NB4 (cell line): ENCODE measurements at regions not wholly inside any gene's neighbourhood (a gene's known extent, or its start where the extent isn't known, plus 50 kb on each side); places are given as distances from the start of the nearest gene placed in this dataset.
"Not testable (repeated sequence)": the region's sequence is repeated elsewhere in the genome, so short reads cannot be mapped to it uniquely, and the experiment has no call there.

Experiments used
- DNase-seq: peaks from one replicate; pipeline ENCODE4 v3.0.0; 2010; ENCODE audit warnings: low read depth
- H3K4me3 ChIP-seq: one replicate; pipeline ENCODE4 v1.5.1; 2011; ENCODE audit warnings: mild to moderate bottlenecking, low read depth, low read length, moderate library complexity
- MAX ChIP-seq: IDR thresholded peaks from 2 replicates; pipeline ENCODE4 v1.6.1; 2011; ENCODE audit warnings: low read depth, low read length
- MYC ChIP-seq: IDR thresholded peaks from 2 replicates; pipeline ENCODE4 v1.6.1; 2011; ENCODE audit warnings: low read depth, low read length
- POLR2A ChIP-seq: IDR thresholded peaks from 2 replicates; pipeline ENCODE4 v1.6.1; 2011; ENCODE audit warnings: mild to moderate bottlenecking; ENCODE audit not compliant: insufficient read length; ENCODE audit errors: extremely low read depth
- TF ChIP-seq, protein P1 (sequence below): IDR thresholded peaks from one replicate; pipeline ENCODE4 v1.5.1; 2012; ENCODE audit warnings: low read depth, low read length

DNA sequence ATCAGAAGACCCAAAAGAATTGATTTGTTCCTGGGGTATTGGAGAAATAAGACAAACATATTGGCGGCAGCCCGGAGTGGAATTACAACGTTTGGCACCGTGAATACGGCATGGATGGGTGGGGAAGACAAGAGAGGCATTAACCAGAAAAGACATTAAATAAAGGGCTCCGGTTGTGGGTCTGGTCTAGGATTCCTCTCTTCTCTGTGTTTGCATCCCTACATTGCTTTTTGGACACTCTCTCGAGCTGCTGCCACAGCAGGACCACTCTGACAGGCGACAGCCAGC is 138.7 kb upstream of the PALM2AKAP2 start:
- TF ChIP-seq MYC (no peak), MAX (no peak), POLR2A (no peak)
- TF ChIP-seq, protein P1, sequence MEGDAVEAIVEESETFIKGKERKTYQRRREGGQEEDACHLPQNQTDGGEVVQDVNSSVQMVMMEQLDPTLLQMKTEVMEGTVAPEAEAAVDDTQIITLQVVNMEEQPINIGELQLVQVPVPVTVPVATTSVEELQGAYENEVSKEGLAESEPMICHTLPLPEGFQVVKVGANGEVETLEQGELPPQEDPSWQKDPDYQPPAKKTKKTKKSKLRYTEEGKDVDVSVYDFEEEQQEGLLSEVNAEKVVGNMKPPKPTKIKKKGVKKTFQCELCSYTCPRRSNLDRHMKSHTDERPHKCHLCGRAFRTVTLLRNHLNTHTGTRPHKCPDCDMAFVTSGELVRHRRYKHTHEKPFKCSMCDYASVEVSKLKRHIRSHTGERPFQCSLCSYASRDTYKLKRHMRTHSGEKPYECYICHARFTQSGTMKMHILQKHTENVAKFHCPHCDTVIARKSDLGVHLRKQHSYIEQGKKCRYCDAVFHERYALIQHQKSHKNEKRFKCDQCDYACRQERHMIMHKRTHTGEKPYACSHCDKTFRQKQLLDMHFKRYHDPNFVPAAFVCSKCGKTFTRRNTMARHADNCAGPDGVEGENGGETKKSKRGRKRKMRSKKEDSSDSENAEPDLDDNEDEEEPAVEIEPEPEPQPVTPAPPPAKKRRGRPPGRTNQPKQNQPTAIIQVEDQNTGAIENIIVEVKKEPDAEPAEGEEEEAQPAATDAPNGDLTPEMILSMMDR = no peak
- no peak for DNase-seq
- no peak overlapping the region for H3K4me3 ChIP-seq

DNA sequence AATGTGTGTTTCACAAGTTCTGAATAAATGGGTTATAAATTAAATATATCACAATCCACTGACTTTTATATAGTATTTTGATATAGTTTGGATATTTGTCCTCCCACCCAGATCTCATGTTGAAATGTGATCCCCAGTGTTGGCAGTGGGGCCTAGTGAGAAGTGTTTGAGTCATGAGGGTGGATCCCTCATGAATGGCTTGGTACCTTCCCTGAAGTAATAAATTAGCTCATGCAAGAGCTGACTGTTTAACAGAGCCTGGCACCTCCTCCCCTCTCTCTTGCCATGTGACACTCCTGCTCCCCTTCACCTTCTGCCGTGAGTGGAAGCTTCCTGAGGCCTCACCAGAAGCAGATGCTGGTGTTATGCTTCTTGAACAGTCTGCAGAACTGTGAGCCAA is 127.9 kb upstream of the PALM2AKAP2 start:
- no peak for DNase-seq
- TF ChIP-seq POLR2A = no peak
- TF ChIP-seq, protein P1 = no peak
- no peak for TF ChIP-seq MAX
- no peak for TF ChIP-seq MYC
- H3K4me3 ChIP-seq = no peak overlapping the region

- no peak for TF ChIP-seq MYC
- TF ChIP-seq, protein P1 = peak; percentile 19
- H3K4me3 ChIP-seq = no peak overlapping the region
- DNase-seq = peak; percentile 16
These were observed 127.0 kb upstream of the PALM2AKAP2 start for GRCh38 chr9:109652971-109653370.

DNA sequence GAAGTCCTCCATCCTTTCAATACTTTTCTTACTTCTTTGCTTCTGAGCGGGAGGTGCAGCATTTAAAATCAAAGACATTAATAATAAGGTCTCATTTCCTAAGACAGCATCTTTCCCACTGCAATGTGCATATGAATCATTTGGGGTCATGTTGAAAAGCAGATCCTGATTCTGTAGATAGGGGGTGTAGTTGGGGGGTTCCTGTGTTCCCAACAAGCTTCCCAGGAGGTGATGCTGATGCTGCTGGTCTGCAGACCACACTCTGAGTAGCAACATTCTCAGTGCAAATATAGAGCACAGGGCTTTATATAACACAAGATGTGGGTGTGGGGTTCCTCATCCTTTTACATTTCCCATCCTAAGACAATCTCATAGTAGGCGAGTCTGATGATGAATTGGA is 126.5 kb upstream of the PALM2AKAP2 start:
- DNase-seq = no peak
- no peak overlapping the region for H3K4me3 ChIP-seq
- TF ChIP-seq, protein P1 = no peak
- TF ChIP-seq POLR2A = no peak
- TF ChIP-seq MYC = no peak
- TF ChIP-seq MAX = no peak

DNA sequence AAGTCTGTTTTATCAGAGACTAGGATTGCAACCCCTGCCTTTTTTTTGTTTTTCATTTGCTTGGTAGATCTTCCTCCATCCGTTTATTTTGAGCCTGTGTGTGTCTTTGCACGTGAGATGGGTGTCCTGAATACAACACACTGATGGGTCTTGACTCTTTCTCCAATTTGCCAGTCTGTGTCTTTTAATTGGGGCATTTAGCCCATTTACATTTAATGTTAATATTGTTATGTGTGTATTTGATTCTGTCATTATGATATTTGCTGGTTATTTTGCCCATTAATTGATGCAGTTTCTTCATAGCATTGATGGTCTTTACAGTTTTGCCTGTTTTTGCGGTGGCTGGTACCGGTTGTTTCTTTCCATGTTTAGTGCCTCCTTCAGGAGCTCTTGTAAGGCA is 116.0 kb upstream of the PALM2AKAP2 start:
- not testable (repeated sequence) for DNase-seq, H3K4me3 ChIP-seq

DNA sequence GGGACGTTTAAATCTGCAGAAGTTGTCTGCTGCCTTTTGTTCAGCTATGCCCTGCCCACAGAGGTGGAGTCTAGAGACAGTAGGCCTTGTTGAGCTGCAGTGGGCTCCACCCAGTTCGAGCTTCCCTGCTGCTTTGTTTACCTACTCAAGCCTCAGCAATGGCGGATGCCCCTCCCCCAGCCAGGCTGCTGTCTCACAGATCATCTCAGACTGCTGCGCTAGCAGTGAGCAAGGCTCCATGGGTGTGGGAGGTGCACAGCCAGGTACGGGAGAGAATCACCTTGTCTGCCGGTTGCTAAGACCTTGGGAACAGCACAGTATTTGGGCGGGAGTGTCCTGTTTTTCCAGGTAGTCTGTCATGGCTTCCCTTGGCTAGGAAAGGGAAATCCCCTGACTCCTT is 114.3 kb upstream of the PALM2AKAP2 start:
- not testable (repeated sequence) for DNase-seq, H3K4me3 ChIP-seq

- H3K4me3 ChIP-seq = no peak overlapping the region
- TF ChIP-seq, protein P1 = no peak
- no peak for TF ChIP-seq POLR2A
- no peak for DNase-seq
These were observed 98.7 kb upstream of the PALM2AKAP2 start for GRCh38 chr9:109681301-109681700.
